ENCODE measurements at regions not wholly inside any gene's neighbourhood (a gene's known extent, or its start where the extent isn't known, plus 50 kb on each side); places are given as distances from the start of the nearest gene placed in this dataset.
"Not testable (repeated sequence)": the region's sequence is repeated elsewhere in the genome, so short reads cannot be mapped to it uniquely, and the experiment has no call there.

GRCh38 chr5:92177926-92178487 is 794.9 kb upstream of the ARRDC3 start:
- peak; percentile 3 for DNase-seq (ENCODE audit: low read depth)

GRCh38 chr5:92163906-92164305 is 780.8 kb upstream of the ARRDC3 start:
- TF ChIP-seq CTCF (IDR thresholded peaks at IDR 0.05; ENCODE audit: low read length, missing control alignments), result no peak
- H3K4me3 ChIP-seq (replicated peaks; ENCODE audit: low read depth, low read length), result no peak overlapping the region
- DNase-seq (ENCODE audit: low read depth), result no peak

More at GRCh38 chr5:92177926-92178487, 794.9 kb upstream of the ARRDC3 start:
- TF ChIP-seq CTCF (IDR thresholded peaks at IDR 0.05; ENCODE audit: low read length, missing control alignments), result no peak
- H3K4me3 ChIP-seq (replicated peaks; ENCODE audit: low read depth, low read length), result no peak overlapping the region

- TF ChIP-seq CTCF (IDR thresholded peaks at IDR 0.05; ENCODE audit: low read length, missing control alignments), result no peak
- DNase-seq (ENCODE audit: low read depth), result no peak
- no peak overlapping the region for H3K4me3 ChIP-seq (replicated peaks; ENCODE audit: low read depth, low read length)
Observed at GRCh38 chr5:92147798-92148197, 764.7 kb upstream of the ARRDC3 start.

GRCh38 chr5:92147266-92147665 is 764.1 kb upstream of the ARRDC3 start:
- H3K4me3 ChIP-seq (replicated peaks; ENCODE audit: low read depth, low read length), result no peak overlapping the region
- no peak for TF ChIP-seq CTCF (IDR thresholded peaks at IDR 0.05; ENCODE audit: low read length, missing control alignments)
- no peak for DNase-seq (ENCODE audit: low read depth)

- no peak overlapping the region for H3K4me3 ChIP-seq (replicated peaks; ENCODE audit: low read depth, low read length)
- TF ChIP-seq CTCF (IDR thresholded peaks at IDR 0.05; ENCODE audit: low read length, missing control alignments), result no peak
- no peak for DNase-seq (ENCODE audit: low read depth)
Observed at GRCh38 chr5:92145852-92146251, 762.7 kb upstream of the ARRDC3 start.

GRCh38 chr5:92144824-92145223 is 761.7 kb upstream of the ARRDC3 start:
- no peak for DNase-seq (ENCODE audit: low read depth)
- no peak overlapping the region for H3K4me3 ChIP-seq (replicated peaks; ENCODE audit: low read depth, low read length)
- no peak for TF ChIP-seq CTCF (IDR thresholded peaks at IDR 0.05; ENCODE audit: low read length, missing control alignments)

- H3K4me3 ChIP-seq (replicated peaks; ENCODE audit: low read depth, low read length); DNase-seq (ENCODE audit: low read depth): not testable (repeated sequence)
Observed at GRCh38 chr5:92132294-92132908, 749.3 kb upstream of the ARRDC3 start.
